Ishikawa (cell line): ENCODE measurements at regions not wholly inside any gene's neighbourhood (a gene's known extent, or its start where the extent isn't known, plus 50 kb on each side); places are given as distances from the start of the nearest gene placed in this dataset.

Experiments
- CEBPB ChIP-seq: IDR thresholded peaks from 2 replicates; pipeline ENCODE4 v1.6.1; 2012
- CREB1 ChIP-seq: IDR thresholded peaks from 2 replicates; pipeline ENCODE4 v1.6.1; 2012; ENCODE audit warnings: low read depth
- EGR1 ChIP-seq: IDR thresholded peaks from 2 replicates; pipeline ENCODE4 v1.6.1; 2012
- EP300 ChIP-seq: IDR thresholded peaks from 2 replicates; pipeline ENCODE4 v1.6.1; 2012; ENCODE audit warnings: borderline replicate concordance
- FOXM1 ChIP-seq: IDR thresholded peaks from 2 replicates; pipeline ENCODE4 v1.6.1; 2012; ENCODE audit warnings: low read depth, borderline replicate concordance
- MAX ChIP-seq: IDR thresholded peaks from 2 replicates; pipeline ENCODE4 v1.6.1; 2012
- NFIC ChIP-seq: IDR thresholded peaks from 2 replicates; pipeline ENCODE4 v1.6.1; 2012
- RAD21 ChIP-seq: IDR thresholded peaks from 2 replicates; pipeline ENCODE4 v1.6.1; 2012; ENCODE audit warnings: low read depth
- REST ChIP-seq: IDR thresholded peaks from 2 replicates; pipeline ENCODE4 v1.6.1; 2012; ENCODE audit warnings: low read depth, mild to moderate bottlenecking
- TAF1 ChIP-seq: IDR thresholded peaks from 2 replicates; pipeline ENCODE4 v1.6.1; 2012; ENCODE audit warnings: low read depth, mild to moderate bottlenecking
- TCF12 ChIP-seq: IDR thresholded peaks from 2 replicates; pipeline ENCODE4 v1.6.1; 2012; ENCODE audit warnings: low read depth
- TEAD4 ChIP-seq: IDR thresholded peaks from 2 replicates; pipeline ENCODE4 v1.6.1; 2012
- USF1 ChIP-seq: IDR thresholded peaks from 2 replicates; pipeline ENCODE4 v1.6.1; 2012
- YY1 ChIP-seq: IDR thresholded peaks from 2 replicates; pipeline ENCODE4 v1.6.1; 2012; ENCODE audit warnings: low read depth
- ZBTB7A ChIP-seq: IDR thresholded peaks from 2 replicates; pipeline ENCODE4 v1.6.1; 2012; ENCODE audit warnings: low read depth

- TF ChIP-seq CEBPB: no peak
- TF ChIP-seq FOXM1: no peak
- no peak for TF ChIP-seq CREB1
- TF ChIP-seq USF1: no peak
- TF ChIP-seq TCF12: no peak
- TF ChIP-seq TEAD4: no peak
- TF ChIP-seq EP300: no peak
- no peak for TF ChIP-seq REST
- TF ChIP-seq ZBTB7A: no peak
- no peak for TF ChIP-seq TAF1
- TF ChIP-seq MAX: no peak
- no peak for TF ChIP-seq EGR1
- no peak for TF ChIP-seq YY1
- TF ChIP-seq RAD21: no peak
- TF ChIP-seq NFIC: no peak
Observed at GRCh38 chr19:30070198-30070967, 128.3 kb downstream of the URI1 start.

- TF ChIP-seq NFIC (no peak), YY1 (no peak), TCF12 (no peak), EP300 (no peak), CREB1 (no peak), USF1 (no peak), TEAD4 (no peak), TAF1 (no peak), MAX (no peak), ZBTB7A (no peak), EGR1 (no peak), FOXM1 (no peak), CEBPB (no peak), REST (no peak), RAD21 (no peak)
Observed at GRCh38 chr19:30070968-30071632, 129.1 kb downstream of the URI1 start.

- TF ChIP-seq YY1 (no peak), REST (no peak), CEBPB (no peak), EP300 (no peak), TEAD4 (no peak)
Observed at GRCh38 chr19:30071871-30072270, 129.8 kb downstream of the URI1 start.
